Ovary (tissue), 7 donors: ENCODE measurements at regions not wholly inside any gene's neighbourhood (a gene's known extent, or its start where the extent isn't known, plus 50 kb on each side); places are given as distances from the start of the nearest gene placed in this dataset.
"Not testable (repeated sequence)": the region's sequence is repeated elsewhere in the genome, so short reads cannot be mapped to it uniquely, and the experiment has no call there.

ENCODE experiments used
- DNase-seq, 5 donors: peaks; one replicate each; pipeline ENCODE4 v3.0.0-alpha.2; 2019 to 2020
- H3K27ac ChIP-seq, 2 donors: fragments of 200-600 bp; one replicate each; pipeline versions ENCODE4 v1.5.1 to v1.8.0; 2019 to 2022
- H3K27me3 ChIP-seq: fragments of 200-600 bp; one replicate; pipeline ENCODE4 v1.8.0; 2022
- H3K36me3 ChIP-seq: fragments of 200-600 bp; sonication (generic); one replicate; pipeline ENCODE4 v1.5.1; 2019
- H3K4me1 ChIP-seq: one replicate; pipeline ENCODE4 v1.8.1; 2013; ENCODE audit warnings: mild to moderate bottlenecking, moderate library complexity; ENCODE audit not compliant: insufficient read depth
- H3K4me3 ChIP-seq: fragments of 200-600 bp; sonication (generic); one replicate; pipeline ENCODE4 v1.5.1; 2017
- H3K9me3 ChIP-seq, 2 donors: fragments of 200-600 bp in 1 of 2; sonication (generic) in 1 of 2; one replicate each; pipeline versions ENCODE4 v1.5.1 to v1.8.1; 2013 to 2019; ENCODE audit warnings: mild to moderate bottlenecking in 1 of 2, moderate library complexity in 1 of 2
- CTCF ChIP-seq, 3 donors: fragments of 450-650 bp in 2 of 3; fragments of 200-600 bp in 1 of 3; IDR thresholded peaks; one replicate each; pipeline versions ENCODE4 v1.5.1 to v1.8.0; 2016 to 2022; ENCODE audit warnings: antibody characterized with exemption in 3 of 3, mild to moderate bottlenecking in 1 of 3
- EP300 ChIP-seq: sonication (generic); formaldehyde crosslinking; IDR thresholded peaks from one replicate; pipeline ENCODE4 v1.6.1; 2017; ENCODE audit warnings: antibody characterized with exemption
- POLR2A ChIP-seq: fragments of 450-650 bp; IDR thresholded peaks from one replicate; pipeline ENCODE4 v1.6.1; 2017; ENCODE audit warnings: antibody characterized with exemption, mild to moderate bottlenecking, moderate library complexity
- WGBS, 3 donors: extraction: QIAGEN DNeasy Blood & Tissue Kit in 1 of 3; methylation state at CpG; one replicate each; pipeline versions ENCODE4 v1.1.5 to v1.1.7; 2013 to 2017; 5-methylcytosine and 5-hydroxymethylcytosine counted together
- intact Hi-C, 4 donors: fragments of 100-400 bp; cut with DNase I; formaldehyde crosslinking; loops; one replicate each; pipeline versions ENCODE4 v1.11.0 to v1.15.1; 2022 to 2023
- donor health status: DM: no; HTN: no; CAD: no; lungs with moderate emphysema.
- donor health status: DM: no; HTN: no; CAD: no.
- donor health status: Bipolar disorder and iron deficiency.
- donor health status: DM: no; HTN: no; CAD: no.
- donor health status: DM: yes; HTN: yes; CAD: no.

GRCh38 chr2:209138079-209138478 lies 285.8 kb upstream of the MAP2 start:
- TF ChIP-seq EP300 (no peak), CTCF (IDR thresholded peaks at IDR 0.05) (no peak), POLR2A (no peak)
- 56 to 57% (median 57%) methylated on average over 3 of the region's 3 CpGs for WGBS, 3 donors
- Histone ChIP-seq H3K9me3 (no peaks in the 10 kb centered on the region), H3K27me3 (no peaks in the 10 kb centered on the region), H3K4me1 (no peaks in the 10 kb centered on the region), H3K4me3 (no peak overlapping the region), H3K27ac (no peak overlapping the region), H3K36me3 (no peaks in the 10 kb centered on the region)
- DNase-seq, result no peak
- intact Hi-C loops, result no loop called here

GRCh38 chr2:209141142-209141541 lies 282.7 kb upstream of the MAP2 start:
- Histone ChIP-seq H3K27me3 (no peaks in the 10 kb centered on the region), H3K4me3 (no peak overlapping the region), H3K4me1 (no peaks in the 10 kb centered on the region), H3K9me3 (no peaks in the 10 kb centered on the region), H3K36me3 (no peaks in the 10 kb centered on the region), H3K27ac (no peak overlapping the region)
- WGBS, 3 donors, result 65 to 81% (median 74%) methylated on average over 3 of the region's 3 CpGs
- intact Hi-C loops, result no loop called here
- TF ChIP-seq CTCF (IDR thresholded peaks at IDR 0.05) (no peak), POLR2A (no peak), EP300 (no peak)
- DNase-seq, result no peak

- WGBS, 3 donors, result 75 to 88% (median 83%) methylated on average over 1 of the region's 1 CpG
- no peak overlapping the region for H3K27ac ChIP-seq
- no peak for DNase-seq
- no peaks in the 10 kb centered on the region for H3K36me3 ChIP-seq
- no peaks in the 10 kb centered on the region for H3K4me1 ChIP-seq
- H3K4me3 ChIP-seq, result no peak overlapping the region
- intact Hi-C loops, result no loop called here
- H3K9me3 ChIP-seq, result no peaks in the 10 kb centered on the region
- H3K27me3 ChIP-seq, result no peaks in the 10 kb centered on the region
- TF ChIP-seq CTCF (IDR thresholded peaks at IDR 0.05), result no peak
- no peak for TF ChIP-seq POLR2A
- no peak for TF ChIP-seq EP300
Measured at GRCh38 chr2:209141818-209142217, 282.0 kb upstream of the MAP2 start.

- 85 to 92% (median 91%) methylated on average over 30 of the region's 30 CpGs for WGBS, 3 donors
- H3K36me3 ChIP-seq, H3K9me3 ChIP-seq, H3K27ac ChIP-seq, H3K27me3 ChIP-seq, H3K4me1 ChIP-seq, intact Hi-C loops, H3K4me3 ChIP-seq, DNase-seq: not testable (repeated sequence)
Measured at GRCh38 chr2:209145220-209145691, 278.6 kb upstream of the MAP2 start.

GRCh38 chr2:209145941-209146681 lies 277.7 kb upstream of the MAP2 start:
- Histone ChIP-seq H3K4me3 (no peak overlapping the region), H3K36me3 (no peaks in the 10 kb centered on the region), H3K27me3 (no peaks in the 10 kb centered on the region), H3K4me1 (no peaks in the 10 kb centered on the region), H3K27ac (no peak overlapping the region), H3K9me3 (no peaks in the 10 kb centered on the region)
- TF ChIP-seq POLR2A, result no peak
- TF ChIP-seq EP300, result no peak
- TF ChIP-seq CTCF (IDR thresholded peaks at IDR 0.05), result no peak
- WGBS, 3 donors, result 65 to 80% (median 74%) methylated on average over 7 of the region's 7 CpGs
- no peak for DNase-seq
- intact Hi-C loops, result no loop called here
